Osteoblast (primary cell): ENCODE measurements at regions not wholly inside any gene's neighbourhood (a gene's known extent, or its start where the extent isn't known, plus 50 kb on each side); places are given as distances from the start of the nearest gene placed in this dataset.

Experiments
- DNase-seq: peaks from one replicate; pipeline ENCODE4 v3.0.0; 2011; ENCODE audit warnings: low spot score, mixed read lengths; ENCODE audit not compliant: insufficient read length; ENCODE audit errors: missing footprints
- H2AFZ ChIP-seq: 2 replicates; pipeline ENCODE4 v1.6.0; 2011; ENCODE audit warnings: mild to moderate bottlenecking, low read length
- H3K27ac ChIP-seq: 2 replicates; pipeline ENCODE4 v1.5.1; 2011; ENCODE audit warnings: mild to moderate bottlenecking, low read depth, low read length, moderate library complexity
- H3K27me3 ChIP-seq: 2 replicates; pipeline ENCODE4 v1.6.0; 2012; ENCODE audit warnings: mild to moderate bottlenecking, control low read depth, inconsistent platforms, low read length, moderate library complexity; ENCODE audit not compliant: insufficient read depth
- H3K36me3 ChIP-seq: 2 replicates; pipeline ENCODE4 v1.5.1; 2011; ENCODE audit warnings: mild to moderate bottlenecking, low read length, control low read depth, moderate library complexity; ENCODE audit not compliant: insufficient read depth
- H3K4me1 ChIP-seq: 2 replicates; pipeline ENCODE4 v1.5.1; 2011; ENCODE audit warnings: mild to moderate bottlenecking, low read length, control low read depth, moderate library complexity; ENCODE audit not compliant: insufficient read depth
- H3K4me2 ChIP-seq: 2 replicates; pipeline ENCODE4 v1.6.0; 2011; ENCODE audit warnings: mild to moderate bottlenecking, low read length; ENCODE audit not compliant: insufficient read depth
- H3K4me3 ChIP-seq: fragments of 200-600 bp; sonication (generic); 3 replicates; pipeline ENCODE4 v1.5.1; 2012; ENCODE audit warnings: mild to moderate bottlenecking, low read length, inconsistent platforms; ENCODE audit not compliant: insufficient read depth
- H3K79me2 ChIP-seq: 2 replicates; pipeline ENCODE4 v1.6.0; 2012; ENCODE audit warnings: mild to moderate bottlenecking, low read length, control low read depth, inconsistent platforms; ENCODE audit not compliant: insufficient read depth
- H3K9me3 ChIP-seq: 2 replicates; pipeline ENCODE4 v1.5.1; 2011; ENCODE audit warnings: low read depth, low read length, control low read depth
- H4K20me1 ChIP-seq: 2 replicates; pipeline ENCODE4 v1.6.0; 2012; ENCODE audit warnings: mild to moderate bottlenecking, low read length, control low read depth; ENCODE audit not compliant: insufficient read depth
- CTCF ChIP-seq: IDR thresholded peaks from 2 replicates; pipeline ENCODE4 v1.5.1; 2011; ENCODE audit warnings: mild to moderate bottlenecking, low read depth, low read length, moderate library complexity; ENCODE audit errors: extremely low read depth

- H3K4me1 ChIP-seq: no peaks in the 10 kb centered on the region
- no peak overlapping the region for H3K4me2 ChIP-seq
- no peak overlapping the region for H2AFZ ChIP-seq
- H3K27me3 ChIP-seq: no peaks in the 10 kb centered on the region
- H3K79me2 ChIP-seq: no peaks in the 10 kb centered on the region
- H3K27ac ChIP-seq: no peak overlapping the region
- no peaks in the 10 kb centered on the region for H3K36me3 ChIP-seq
- no peaks in the 10 kb centered on the region for H3K9me3 ChIP-seq
- H3K4me3 ChIP-seq: no peak overlapping the region
- no peak for DNase-seq
- H4K20me1 ChIP-seq: no peaks in the 10 kb centered on the region
- no peak for TF ChIP-seq CTCF
Observed at GRCh38 chr2:173544641-173545363, 190.1 kb downstream of the CDCA7 start.

DNA sequence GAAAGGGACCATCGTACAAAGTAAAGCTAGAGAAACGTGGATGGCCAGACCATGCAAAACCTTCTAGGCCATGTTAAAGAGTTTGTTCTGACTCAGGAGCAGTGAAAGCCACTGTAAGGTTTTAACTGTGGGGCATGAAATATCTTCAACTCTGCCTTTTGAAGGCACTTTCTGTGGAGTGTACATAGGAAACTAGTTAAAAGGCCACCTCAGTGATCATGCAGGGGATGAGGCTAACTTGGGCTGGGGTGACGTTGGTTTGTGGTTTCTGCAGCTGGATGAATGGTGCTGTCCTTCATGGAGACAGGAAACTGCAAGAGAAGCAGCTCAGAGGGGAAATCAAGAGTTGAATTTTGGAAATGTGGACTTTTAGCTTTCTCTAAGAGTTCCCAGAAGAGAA, 190.7 kb downstream of the CDCA7 start:
- H3K4me3 ChIP-seq: no peak overlapping the region
- no peaks in the 10 kb centered on the region for H3K79me2 ChIP-seq
- H3K27me3 ChIP-seq: no peaks in the 10 kb centered on the region
- H4K20me1 ChIP-seq: no peaks in the 10 kb centered on the region
- no peak overlapping the region for H2AFZ ChIP-seq
- H3K36me3 ChIP-seq: no peaks in the 10 kb centered on the region
- no peaks in the 10 kb centered on the region for H3K4me1 ChIP-seq
- H3K9me3 ChIP-seq: no peaks in the 10 kb centered on the region
- TF ChIP-seq CTCF: no peak
- no peak for DNase-seq
- no peak overlapping the region for H3K4me2 ChIP-seq
- H3K27ac ChIP-seq: no peak overlapping the region

DNA sequence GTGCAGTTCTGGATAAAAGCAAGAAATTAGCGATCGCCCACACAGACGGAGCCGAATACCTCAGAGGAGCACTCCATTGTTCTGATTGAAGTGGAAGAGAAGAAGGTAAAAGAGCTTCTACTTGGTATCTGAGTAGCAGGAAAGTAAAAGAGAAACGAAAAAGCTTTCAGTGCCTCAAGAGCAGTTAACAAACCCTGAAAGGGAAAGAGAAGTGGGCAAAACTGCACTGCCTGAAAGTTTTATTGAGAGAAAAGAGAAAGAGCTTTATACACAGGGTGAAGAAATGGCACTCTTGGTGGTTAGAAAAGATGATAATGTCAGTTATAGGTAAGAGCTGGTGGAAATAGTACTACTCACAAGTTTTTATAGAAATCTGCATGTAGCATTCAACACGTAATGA, 192.8 kb downstream of the CDCA7 start:
- no peak for TF ChIP-seq CTCF
- no peaks in the 10 kb centered on the region for H4K20me1 ChIP-seq
- no peak for DNase-seq
- no peaks in the 10 kb centered on the region for H3K4me1 ChIP-seq
- no peak overlapping the region for H3K4me3 ChIP-seq
- no peaks in the 10 kb centered on the region for H3K36me3 ChIP-seq
- H3K9me3 ChIP-seq: no peaks in the 10 kb centered on the region
- no peak overlapping the region for H2AFZ ChIP-seq
- no peaks in the 10 kb centered on the region for H3K27me3 ChIP-seq
- no peak overlapping the region for H3K27ac ChIP-seq
- H3K79me2 ChIP-seq: no peaks in the 10 kb centered on the region
- no peak overlapping the region for H3K4me2 ChIP-seq

- no peaks in the 10 kb centered on the region for H3K27me3 ChIP-seq
- no peak overlapping the region for H2AFZ ChIP-seq
- H3K4me1 ChIP-seq: no peaks in the 10 kb centered on the region
- H3K27ac ChIP-seq: no peak overlapping the region
- TF ChIP-seq CTCF: no peak
- H3K4me2 ChIP-seq: no peak overlapping the region
- no peaks in the 10 kb centered on the region for H3K9me3 ChIP-seq
- no peaks in the 10 kb centered on the region for H4K20me1 ChIP-seq
- no peaks in the 10 kb centered on the region for H3K79me2 ChIP-seq
- no peak overlapping the region for H3K4me3 ChIP-seq
- DNase-seq: no peak
- no peaks in the 10 kb centered on the region for H3K36me3 ChIP-seq
Observed at GRCh38 chr2:173550143-173550542, 195.5 kb downstream of the CDCA7 start.
